Breast epithelium (tissue), 4 donors: ENCODE measurements at regions not wholly inside any gene's neighbourhood (a gene's known extent, or its start where the extent isn't known, plus 50 kb on each side); places are given as distances from the start of the nearest gene placed in this dataset.

Experiments used
- DNase-seq, 2 donors: peaks; one replicate each; pipeline ENCODE4 v3.0.0-alpha.2; 2019; ENCODE audit warnings: low spot score in 2 of 2
- H3K27ac ChIP-seq, 2 donors: fragments of 200-600 bp; sonication (generic) in 1 of 2; one replicate each; pipeline ENCODE4 v1.5.1; 2016 to 2019; ENCODE audit warnings: mild to moderate bottlenecking in 1 of 2
- H3K27me3 ChIP-seq, 2 donors: fragments of 200-600 bp; sonication (generic) in 1 of 2; one replicate each; pipeline versions ENCODE4 v1.5.1 to v1.6.0; 2017 to 2019; ENCODE audit warnings: control low read depth in 1 of 2, mild to moderate bottlenecking in 1 of 2
- H3K36me3 ChIP-seq: fragments of 200-600 bp; one replicate; pipeline ENCODE4 v1.5.1; 2019
- H3K4me1 ChIP-seq, 2 donors: fragments of 200-600 bp; sonication (generic); one replicate each; pipeline ENCODE4 v1.5.1; 2016 to 2019; ENCODE audit warnings: control low read depth in 1 of 2
- H3K4me3 ChIP-seq, 3 donors: fragments of 200-600 bp; sonication (generic); 1 replicate in 2 of 3; 2 replicates in 1 of 3; pipeline ENCODE4 v1.5.1; 2016 to 2019; ENCODE audit warnings: mild to moderate bottlenecking in 3 of 3, moderate library complexity in 2 of 3
- H3K9me3 ChIP-seq, 2 donors: fragments of 200-600 bp; sonication (generic) in 1 of 2; one replicate each; pipeline ENCODE4 v1.5.1; 2016 to 2019; ENCODE audit warnings: control low read depth in 1 of 2
- POLR2A ChIP-seq: fragments of 450-650 bp; IDR thresholded peaks from one replicate; pipeline ENCODE4 v1.6.1; 2016; ENCODE audit warnings: antibody characterized with exemption, mild to moderate bottlenecking, moderate library complexity
- POLR2AphosphoS5 ChIP-seq, 3 donors: sonication (generic); formaldehyde crosslinking; IDR thresholded peaks; one replicate each; pipeline ENCODE4 v1.6.1; 2017; ENCODE audit warnings: antibody characterized with exemption in 3 of 3
- intact Hi-C: fragments of 100-400 bp; cut with DNase I; formaldehyde crosslinking; loops from one replicate; pipeline ENCODE4 v1.15.1; 2023; ENCODE audit warnings: low total_unique reads
- TF ChIP-seq, protein P1 (sequence below), 3 donors: fragments of 450-650 bp; IDR thresholded peaks; one replicate each; pipeline ENCODE4 v1.5.1; 2016 to 2017; ENCODE audit warnings: antibody characterized with exemption in 3 of 3, mild to moderate bottlenecking in 3 of 3, moderate library complexity in 3 of 3

DNA sequence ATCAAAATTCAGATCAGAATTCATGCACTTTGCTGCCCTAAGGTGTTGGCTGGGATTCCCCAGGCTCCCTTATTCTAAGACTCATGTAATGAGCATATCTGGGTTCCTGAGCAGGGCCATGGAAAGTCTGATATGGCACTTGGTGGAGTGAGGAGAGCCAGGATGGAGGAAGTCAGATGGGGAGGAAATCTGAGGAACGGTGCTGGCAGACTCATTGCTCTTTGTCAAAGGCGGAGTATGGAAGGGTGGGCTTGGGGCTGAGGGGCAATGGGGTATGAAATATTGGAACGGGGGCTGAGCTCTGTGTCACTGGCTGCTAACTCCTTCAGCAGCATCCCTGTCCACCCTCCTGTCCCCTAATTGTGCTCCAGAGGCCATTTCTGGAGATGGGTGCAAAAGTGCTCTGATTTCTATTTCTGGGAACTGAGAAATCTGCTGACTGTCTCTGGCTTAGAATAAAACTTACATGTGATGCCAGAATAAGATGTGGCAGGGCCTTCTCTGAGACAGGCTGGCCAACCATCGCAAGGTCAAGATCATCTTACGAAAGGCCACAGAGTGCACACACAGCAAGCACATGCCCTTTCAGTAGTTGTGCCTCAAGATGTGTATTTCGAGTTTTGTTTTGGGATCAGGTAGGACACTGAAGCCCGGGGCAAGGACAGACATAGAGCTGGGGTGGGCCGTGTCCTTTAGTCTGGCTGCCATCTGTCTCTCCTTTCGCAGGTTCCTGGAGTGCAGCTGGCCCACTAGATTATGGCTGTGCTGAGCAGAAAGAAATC lies 480.0 kb upstream of the HS6ST1 start:
- intact Hi-C loops: no loop called here
- peak overlapping the region in 1 of 2 donors; percentile 61 for H3K27ac ChIP-seq
- no peaks in the 10 kb centered on the region for H3K27me3 ChIP-seq
- H3K4me1 ChIP-seq: no peaks in the 10 kb centered on the region
- H3K4me3 ChIP-seq: no peak overlapping the region
- H3K36me3 ChIP-seq: no peaks in the 10 kb centered on the region
- no peak for DNase-seq
- no peaks in the 10 kb centered on the region for H3K9me3 ChIP-seq
- TF ChIP-seq POLR2AphosphoS5 (IDR thresholded peaks at IDR 0.05): no peak
- TF ChIP-seq, protein P1, sequence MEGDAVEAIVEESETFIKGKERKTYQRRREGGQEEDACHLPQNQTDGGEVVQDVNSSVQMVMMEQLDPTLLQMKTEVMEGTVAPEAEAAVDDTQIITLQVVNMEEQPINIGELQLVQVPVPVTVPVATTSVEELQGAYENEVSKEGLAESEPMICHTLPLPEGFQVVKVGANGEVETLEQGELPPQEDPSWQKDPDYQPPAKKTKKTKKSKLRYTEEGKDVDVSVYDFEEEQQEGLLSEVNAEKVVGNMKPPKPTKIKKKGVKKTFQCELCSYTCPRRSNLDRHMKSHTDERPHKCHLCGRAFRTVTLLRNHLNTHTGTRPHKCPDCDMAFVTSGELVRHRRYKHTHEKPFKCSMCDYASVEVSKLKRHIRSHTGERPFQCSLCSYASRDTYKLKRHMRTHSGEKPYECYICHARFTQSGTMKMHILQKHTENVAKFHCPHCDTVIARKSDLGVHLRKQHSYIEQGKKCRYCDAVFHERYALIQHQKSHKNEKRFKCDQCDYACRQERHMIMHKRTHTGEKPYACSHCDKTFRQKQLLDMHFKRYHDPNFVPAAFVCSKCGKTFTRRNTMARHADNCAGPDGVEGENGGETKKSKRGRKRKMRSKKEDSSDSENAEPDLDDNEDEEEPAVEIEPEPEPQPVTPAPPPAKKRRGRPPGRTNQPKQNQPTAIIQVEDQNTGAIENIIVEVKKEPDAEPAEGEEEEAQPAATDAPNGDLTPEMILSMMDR (IDR thresholded peaks at IDR 0.05): no peak
- TF ChIP-seq POLR2A: no peak

DNA sequence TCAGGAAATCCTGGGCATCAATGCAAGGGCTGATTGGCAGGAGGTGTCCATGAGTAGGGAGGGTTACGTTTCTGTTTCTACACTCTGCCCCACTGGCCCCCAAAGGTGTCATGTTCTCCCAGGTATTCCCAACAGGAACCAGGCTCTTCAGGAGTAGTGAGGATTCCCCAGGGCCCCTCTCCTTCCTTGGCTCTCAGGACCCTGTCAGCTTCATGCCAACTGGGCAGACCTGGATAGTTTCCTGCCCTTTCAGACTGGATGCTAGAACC lies 480.6 kb upstream of the HS6ST1 start:
- intact Hi-C loops: no loop called here
- H3K36me3 ChIP-seq: no peaks in the 10 kb centered on the region
- no peaks in the 10 kb centered on the region for H3K27me3 ChIP-seq
- H3K27ac ChIP-seq: no peak overlapping the region
- TF ChIP-seq POLR2AphosphoS5 (IDR thresholded peaks at IDR 0.05): no peak
- TF ChIP-seq, protein P1 (IDR thresholded peaks at IDR 0.05): no peak
- no peak for TF ChIP-seq POLR2A
- no peaks in the 10 kb centered on the region for H3K9me3 ChIP-seq
- no peak for DNase-seq
- no peak overlapping the region for H3K4me3 ChIP-seq
- no peaks in the 10 kb centered on the region for H3K4me1 ChIP-seq

DNA sequence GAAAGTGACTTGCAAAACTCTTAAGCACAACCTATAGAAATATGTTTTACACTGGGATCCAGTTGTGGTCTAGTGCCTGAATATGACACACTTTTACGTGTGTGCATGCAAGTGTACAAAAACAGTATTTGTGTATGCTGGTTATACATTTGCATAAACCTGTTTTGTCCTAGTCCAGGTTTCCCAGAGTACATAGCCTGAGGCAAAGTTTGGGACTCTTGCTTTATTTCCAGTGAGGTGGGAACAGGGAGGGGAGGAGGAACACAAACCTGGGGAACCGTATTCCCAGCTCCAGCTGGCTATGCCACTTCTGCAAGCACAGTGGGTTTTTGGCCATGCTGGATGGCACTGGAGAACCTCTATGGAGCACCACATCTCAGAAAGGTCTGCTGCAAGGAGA lies 481.1 kb upstream of the HS6ST1 start:
- Histone ChIP-seq H3K36me3 (no peaks in the 10 kb centered on the region), H3K4me3 (no peak overlapping the region), H3K27ac (no peak overlapping the region), H3K27me3 (no peaks in the 10 kb centered on the region), H3K9me3 (no peaks in the 10 kb centered on the region), H3K4me1 (no peaks in the 10 kb centered on the region)
- TF ChIP-seq POLR2A (no peak), POLR2AphosphoS5 (IDR thresholded peaks at IDR 0.05) (no peak)
- TF ChIP-seq, protein P1 (IDR thresholded peaks at IDR 0.05): no peak
- intact Hi-C loops: no loop called here
- DNase-seq: peak in 1 of 2 donors; percentile 27

DNA sequence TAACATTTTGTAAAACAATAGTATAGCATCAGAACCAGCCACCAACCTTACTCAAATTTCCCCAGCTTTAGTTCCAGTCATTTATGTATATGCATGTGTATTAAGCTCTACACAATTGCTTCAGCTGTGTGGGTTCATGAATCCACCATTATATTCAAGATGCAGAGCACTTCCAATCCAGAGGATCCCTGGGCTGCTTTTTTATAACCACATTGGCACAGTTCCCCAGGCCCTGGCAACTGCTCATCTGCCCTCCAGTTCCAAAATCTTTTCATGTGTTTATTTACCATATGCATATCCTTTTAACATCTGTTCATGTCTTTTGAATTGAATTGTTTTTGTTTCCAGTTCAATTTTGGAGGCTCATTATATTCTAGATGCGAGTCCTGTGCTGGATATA lies 482.9 kb upstream of the HS6ST1 start:
- Histone ChIP-seq H3K4me3 (no peak overlapping the region), H3K9me3 (no peaks in the 10 kb centered on the region), H3K27me3 (no peaks in the 10 kb centered on the region), H3K27ac (no peak overlapping the region), H3K4me1 (no peaks in the 10 kb centered on the region), H3K36me3 (no peaks in the 10 kb centered on the region)
- TF ChIP-seq POLR2AphosphoS5 (IDR thresholded peaks at IDR 0.05) (no peak), POLR2A (no peak)
- TF ChIP-seq, protein P1 (IDR thresholded peaks at IDR 0.05): no peak
- DNase-seq: no peak
- intact Hi-C loops: no loop called here

DNA sequence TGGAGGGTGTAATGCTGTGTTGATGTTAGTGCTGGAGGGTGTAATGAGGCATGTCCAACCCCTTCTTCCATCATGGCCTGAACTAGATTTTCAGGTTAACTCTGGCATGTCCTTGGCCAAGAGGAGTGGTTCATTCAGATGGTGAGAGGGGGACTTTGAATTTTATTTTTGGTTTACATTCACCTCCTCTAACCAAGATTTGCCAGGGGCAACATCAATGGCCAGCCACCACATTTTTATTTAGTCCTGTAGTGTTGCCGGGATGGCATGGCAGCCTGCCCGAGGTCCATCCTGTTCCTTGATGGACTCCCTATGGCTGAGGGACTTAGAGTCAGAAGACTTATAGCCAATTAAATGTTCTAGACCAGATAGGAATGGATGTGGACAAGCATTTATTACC lies 484.6 kb upstream of the HS6ST1 start:
- Histone ChIP-seq H3K27ac (no peak overlapping the region), H3K4me1 (no peaks in the 10 kb centered on the region), H3K27me3 (no peaks in the 10 kb centered on the region), H3K36me3 (no peaks in the 10 kb centered on the region), H3K4me3 (no peak overlapping the region), H3K9me3 (no peaks in the 10 kb centered on the region)
- intact Hi-C loops: no loop called here
- DNase-seq: no peak
- no peak for TF ChIP-seq POLR2A
- TF ChIP-seq, protein P1 (IDR thresholded peaks at IDR 0.05): no peak
- TF ChIP-seq POLR2AphosphoS5 (IDR thresholded peaks at IDR 0.05): no peak
